ENCODE measurements at regions not wholly inside any gene's neighbourhood (a gene's known extent, or its start where the extent isn't known, plus 50 kb on each side); places are given as distances from the start of the nearest gene placed in this dataset.

- TF ChIP-seq CTCF (IDR thresholded peaks at IDR 0.05; ENCODE audit: insufficient read depth, low read length) (no peak), POLR2AphosphoS5 (IDR thresholded peaks at IDR 0.05; ENCODE audit: low read depth) (no peak), REST (IDR thresholded peaks at IDR 0.05; ENCODE audit: insufficient replicate concordance, low read depth) (no peak), GABPA (IDR thresholded peaks at IDR 0.05; ENCODE audit: low read depth) (no peak)
Measured at GRCh38 chr4:72993876-72994275, 75.6 kb downstream of the COX18 start.
